Left kidney (tissue), 1 donor: ENCODE measurements at regions not wholly inside any gene's neighbourhood (a gene's known extent, or its start where the extent isn't known, plus 50 kb on each side); places are given as distances from the start of the nearest gene placed in this dataset.

Experiments
- DNase-seq: peaks from one replicate; pipeline ENCODE4 v3.0.0-alpha.2; 2013

- peak; percentile 19 for DNase-seq
These were observed 1017.4 kb downstream of the SQOR start for GRCh38 chr15:46652266-46652665.

- DNase-seq: no peak
These were observed 1020.2 kb downstream of the SQOR start for GRCh38 chr15:46654993-46655392.

- no peak for DNase-seq
These were observed 1025.4 kb downstream of the SQOR start for GRCh38 chr15:46660096-46660842.

GRCh38 chr15:46670258-46670657, 1035.4 kb downstream of the SQOR start:
- DNase-seq: no peak

- no peak for DNase-seq
These were observed 1036.5 kb downstream of the SQOR start for GRCh38 chr15:46671336-46671735.

GRCh38 chr15:46672041-46672440, 1037.2 kb downstream of the SQOR start:
- DNase-seq: no peak

- DNase-seq: no peak
These were observed 1040.8 kb upstream of the SEMA6D start for GRCh38 chr15:46676233-46677206.

- no peak for DNase-seq
These were observed 1039.8 kb upstream of the SEMA6D start for GRCh38 chr15:46677491-46677890.

GRCh38 chr15:46681901-46682300, 1035.4 kb upstream of the SEMA6D start:
- no peak for DNase-seq

GRCh38 chr15:46682969-46683791, 1034.1 kb upstream of the SEMA6D start:
- no peak for DNase-seq

GRCh38 chr15:46685096-46685495, 1032.2 kb upstream of the SEMA6D start:
- no peak for DNase-seq

- DNase-seq: no peak
These were observed 1031.6 kb upstream of the SEMA6D start for GRCh38 chr15:46685681-46686080.

- no peak for DNase-seq
These were observed 1021.0 kb upstream of the SEMA6D start for GRCh38 chr15:46696281-46696680.

GRCh38 chr15:46701346-46701745, 1016.0 kb upstream of the SEMA6D start:
- no peak for DNase-seq

GRCh38 chr15:46701896-46702295, 1015.4 kb upstream of the SEMA6D start:
- DNase-seq: no peak

GRCh38 chr15:46703020-46703861, 1014.1 kb upstream of the SEMA6D start:
- DNase-seq: no peak

- DNase-seq: no peak
These were observed 1013.3 kb upstream of the SEMA6D start for GRCh38 chr15:46703871-46704637.

- no peak for DNase-seq
These were observed 1009.9 kb upstream of the SEMA6D start for GRCh38 chr15:46707452-46707851.

- DNase-seq: no peak
These were observed 1009.1 kb upstream of the SEMA6D start for GRCh38 chr15:46708226-46708625.

- peak; percentile 6 for DNase-seq
These were observed 1007.7 kb upstream of the SEMA6D start for GRCh38 chr15:46709460-46710083.
